Stimulated activated CD4-positive, alpha-beta T cell treated with anti-CD3 and anti-CD28 coated beads, Interleukin-15, amount 100 ng/mL, for 24 hours (primary cell): ENCODE measurements at regions not wholly inside any gene's neighbourhood (a gene's known extent, or its start where the extent isn't known, plus 50 kb on each side); places are given as distances from the start of the nearest gene placed in this dataset.

Experiments
- DNase-seq: peaks from one replicate; pipeline ENCODE4 v3.0.0-alpha.2; 2020

DNA sequence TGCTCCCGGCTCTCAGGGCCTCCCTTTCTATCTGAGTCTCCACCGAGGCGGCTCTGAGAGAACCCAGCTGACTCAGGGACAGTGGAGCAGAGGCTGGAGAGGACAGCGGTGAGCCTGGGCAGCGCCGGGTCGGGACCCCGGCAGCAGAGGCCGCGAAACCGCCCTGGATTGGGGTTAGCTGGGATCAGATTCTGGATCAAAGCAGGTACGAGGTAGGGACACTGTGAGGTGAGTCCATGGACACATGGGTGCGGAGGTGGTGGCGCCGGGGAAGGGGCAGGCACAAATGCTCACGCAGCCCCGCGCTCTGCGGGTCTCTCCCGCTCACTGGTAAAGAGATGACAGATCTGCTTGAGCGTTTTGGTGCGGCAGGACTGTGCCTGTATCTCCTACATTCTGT is 146.4 kb upstream of the GGTLC1 start:
- no peak for DNase-seq

DNA sequence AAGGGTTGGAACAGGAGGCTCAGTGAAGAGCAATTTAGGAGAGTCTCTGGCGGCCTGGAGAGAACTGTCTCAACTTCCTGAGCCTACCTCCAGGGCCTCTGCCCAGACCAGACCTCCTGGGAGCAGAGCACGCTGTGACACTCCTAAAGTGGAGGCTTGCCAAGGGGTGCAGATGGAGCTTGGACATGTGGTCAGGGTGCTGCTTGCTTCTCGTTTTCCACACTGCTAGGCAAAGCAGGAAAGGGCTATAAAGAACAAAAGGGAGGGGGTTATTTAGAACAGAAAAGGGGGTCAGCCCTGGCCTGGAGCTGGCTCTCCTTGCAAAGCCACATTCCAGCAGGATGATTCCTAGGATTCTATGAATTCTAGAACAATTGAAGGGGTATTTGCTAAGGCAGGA is 145.7 kb upstream of the GGTLC1 start:
- DNase-seq = no peak

DNA sequence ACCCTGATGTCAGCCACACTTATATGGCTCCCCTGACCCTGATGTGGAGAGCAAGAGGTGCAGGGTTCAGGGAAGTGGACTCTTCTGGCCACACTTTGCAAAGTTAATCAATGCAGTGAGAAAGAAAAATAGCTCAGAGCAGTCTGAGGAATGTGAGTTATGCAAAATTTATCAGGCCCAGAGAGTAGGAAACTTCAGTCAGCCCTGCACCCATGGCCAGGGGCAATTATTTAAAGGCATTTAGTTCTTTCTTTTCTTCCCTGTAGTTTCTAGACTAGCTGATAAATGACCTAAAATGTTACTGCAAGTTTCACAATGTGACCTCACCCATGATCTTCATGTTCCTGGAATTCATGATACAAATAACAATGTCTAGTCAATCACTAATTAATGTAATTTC is 143.7 kb upstream of the GGTLC1 start:
- no peak for DNase-seq

DNA sequence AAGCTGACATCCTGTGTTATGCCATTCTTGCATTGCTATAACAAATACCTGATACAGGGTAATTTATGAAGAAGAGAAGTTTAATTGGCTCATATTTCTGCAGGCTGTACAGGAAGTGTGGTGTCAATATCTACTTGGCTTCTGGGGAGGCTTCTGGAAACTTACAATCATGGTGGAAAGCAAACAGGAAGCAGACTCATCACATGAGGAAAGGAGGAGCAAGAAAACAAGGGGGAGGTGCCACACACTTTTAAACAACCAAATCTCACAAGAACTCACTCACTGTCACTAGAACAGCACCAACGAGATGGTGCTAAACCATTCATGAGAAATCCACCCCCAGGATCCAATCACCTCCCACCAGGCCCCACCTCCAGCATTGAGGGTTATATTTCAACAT is 143.1 kb upstream of the GGTLC1 start:
- no peak for DNase-seq

DNA sequence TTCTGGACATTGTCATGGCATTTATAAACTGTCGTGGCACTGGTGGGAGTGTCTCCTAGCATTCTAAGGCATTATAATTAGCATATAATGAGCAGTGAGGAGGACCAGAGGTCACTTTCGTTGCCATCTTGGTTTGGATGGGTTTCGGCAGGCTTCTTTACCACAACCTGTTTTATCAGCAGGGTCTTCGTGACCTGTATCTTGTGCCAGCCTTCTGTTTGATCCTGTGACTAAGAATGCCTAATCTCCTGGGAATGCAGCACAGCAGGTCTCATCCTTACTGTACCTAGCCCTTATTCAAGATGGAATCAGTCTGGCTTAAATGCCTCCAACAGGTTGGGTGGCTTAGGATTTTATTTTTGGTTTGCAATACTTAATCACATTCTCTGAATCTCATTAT is 142.7 kb upstream of the GGTLC1 start:
- DNase-seq = no peak

DNA sequence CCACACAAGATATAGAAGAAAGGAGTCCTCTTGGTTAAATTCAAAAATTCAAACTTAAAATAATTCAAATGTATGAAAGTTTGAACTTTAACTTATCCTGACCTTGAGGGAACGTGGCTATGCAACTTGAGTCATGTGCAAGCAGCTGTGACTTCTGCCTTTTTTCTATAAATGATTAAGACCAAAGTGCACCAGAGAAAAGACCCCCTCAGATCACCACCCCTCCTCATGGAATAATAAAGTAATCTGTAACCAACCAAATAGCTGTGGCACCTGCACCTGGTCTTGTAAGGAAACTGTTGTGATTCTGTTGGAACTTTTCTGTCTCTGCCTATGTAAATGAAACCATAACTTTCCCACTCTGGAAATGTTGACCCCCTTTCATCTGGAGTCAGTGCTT is 141.1 kb upstream of the GGTLC1 start:
- no peak for DNase-seq

DNA sequence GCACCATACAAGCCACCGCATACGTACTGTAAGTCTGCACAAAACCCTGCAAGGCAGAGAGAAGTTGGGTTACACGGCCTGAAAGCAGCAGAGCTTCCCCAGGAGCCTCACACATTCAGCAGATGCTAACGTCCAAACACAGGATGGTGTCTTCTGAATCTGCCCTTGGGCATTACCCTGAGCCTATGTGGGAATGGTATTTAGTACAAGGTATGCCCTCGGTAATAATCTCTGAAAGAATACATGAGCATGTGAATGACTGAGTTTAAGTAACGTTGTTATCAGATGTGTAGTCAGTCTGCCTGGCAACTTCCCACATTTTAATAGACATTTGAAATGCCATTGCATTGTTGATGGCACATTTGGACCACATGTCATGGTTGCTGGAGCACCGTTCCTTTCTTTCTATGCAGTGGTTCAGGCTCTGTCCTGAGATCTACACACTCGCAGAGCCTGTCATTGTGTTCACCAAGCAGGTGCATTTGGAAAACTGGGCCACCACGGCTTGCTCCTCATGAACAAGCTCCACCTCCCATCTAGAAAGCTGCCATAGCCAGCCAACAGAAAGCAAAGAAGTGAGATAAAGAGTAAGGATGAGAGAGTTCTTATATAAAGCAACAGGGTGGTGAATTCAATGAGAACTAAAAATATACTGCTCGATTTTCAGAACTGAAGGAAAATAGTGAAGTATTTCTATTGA is 136.5 kb upstream of the GGTLC1 start:
- no peak for DNase-seq

DNA sequence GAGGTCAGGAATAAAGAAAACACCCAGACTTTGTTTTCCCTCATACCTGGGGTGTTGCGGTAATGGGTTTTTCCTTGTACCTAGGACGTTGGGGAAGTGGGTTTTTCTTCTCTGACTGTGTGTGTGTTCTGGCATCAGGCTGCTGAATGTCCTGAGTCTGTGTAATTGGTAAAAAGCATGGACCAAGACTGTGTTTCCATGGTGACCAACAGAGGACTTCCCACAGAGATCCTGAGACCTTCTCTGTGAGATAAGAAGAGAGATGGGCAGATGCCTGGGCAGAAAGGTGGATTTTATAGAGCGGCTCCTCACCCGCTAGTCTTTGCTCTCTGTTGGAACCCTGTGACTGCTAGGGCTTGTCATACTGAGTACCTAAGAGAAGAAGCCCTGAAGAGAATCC is 135.4 kb upstream of the GGTLC1 start:
- DNase-seq = no peak

DNA sequence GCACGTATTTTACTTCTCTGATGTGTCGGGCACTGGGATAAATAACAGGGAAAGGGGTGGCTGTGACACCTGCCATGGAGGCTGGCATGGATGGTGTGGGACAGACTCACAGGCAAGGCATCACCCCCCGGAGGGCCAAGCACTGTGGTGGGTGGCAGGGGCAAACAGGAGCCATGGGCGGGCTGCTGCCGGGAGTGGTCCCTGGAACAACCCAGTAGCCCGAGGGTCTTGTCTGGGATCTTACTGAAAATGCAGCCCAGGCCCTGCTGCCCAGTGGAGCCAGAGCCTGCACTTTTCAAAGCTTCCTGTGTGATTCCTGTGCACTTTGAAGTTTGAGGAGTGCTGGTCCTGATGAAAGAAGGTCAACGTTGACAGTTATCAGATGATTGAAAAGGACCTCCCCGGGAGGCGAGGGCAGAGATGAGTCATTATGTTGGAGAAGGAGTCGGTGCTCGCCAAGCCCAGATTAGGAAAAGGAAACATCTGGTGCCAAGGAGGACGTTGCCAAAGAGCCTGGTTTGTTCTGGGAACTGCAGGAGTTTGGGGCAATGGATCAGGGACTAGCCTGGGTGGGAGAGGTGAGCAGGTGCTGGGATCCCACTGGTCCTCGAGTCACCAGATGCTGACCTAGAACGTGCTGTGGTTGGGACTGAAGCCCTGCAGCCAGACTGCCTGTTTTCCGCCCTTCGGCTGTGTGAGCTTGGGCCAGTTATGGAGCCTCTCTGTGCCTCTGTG is 130.0 kb upstream of the GGTLC1 start:
- DNase-seq = no peak

DNA sequence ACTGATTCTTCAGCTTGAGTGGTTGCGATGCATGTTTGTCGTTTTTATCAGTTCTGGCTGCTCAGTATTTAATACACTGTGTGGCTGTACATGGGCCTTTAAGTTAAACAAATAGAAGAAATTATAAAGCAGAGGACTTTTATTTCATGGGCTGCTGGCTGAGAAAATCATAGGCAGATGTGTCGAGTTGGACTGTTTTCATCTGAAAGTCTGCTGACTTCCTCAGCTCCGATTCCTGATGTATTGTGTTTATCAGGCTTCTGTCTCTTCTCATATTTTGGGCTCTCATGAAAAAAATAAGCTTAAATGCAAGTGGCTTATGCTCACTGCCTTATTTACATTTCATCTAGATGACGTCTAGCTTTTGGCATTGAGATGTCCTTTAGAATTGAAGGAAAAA is 129.5 kb upstream of the GGTLC1 start:
- no peak for DNase-seq

DNA sequence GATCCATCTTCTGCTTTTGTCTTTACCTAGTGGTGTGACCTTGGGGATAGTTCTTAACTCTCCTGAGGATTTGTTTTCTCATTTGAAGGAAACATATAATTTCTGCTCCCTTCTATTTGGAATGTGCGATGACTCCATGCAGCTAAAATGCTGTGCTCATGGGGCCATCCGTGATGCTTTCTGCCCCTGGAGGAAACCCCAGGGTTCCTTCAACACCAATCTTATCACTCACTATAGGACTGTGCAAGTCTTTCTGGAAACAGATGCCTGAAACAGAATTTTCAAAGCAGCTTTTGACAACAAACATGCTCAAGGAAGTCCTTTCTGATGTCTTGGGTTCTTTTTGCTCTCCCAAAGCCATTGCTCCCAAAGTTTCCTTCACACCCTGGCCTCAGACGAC is 128.8 kb upstream of the GGTLC1 start:
- no peak for DNase-seq

DNA sequence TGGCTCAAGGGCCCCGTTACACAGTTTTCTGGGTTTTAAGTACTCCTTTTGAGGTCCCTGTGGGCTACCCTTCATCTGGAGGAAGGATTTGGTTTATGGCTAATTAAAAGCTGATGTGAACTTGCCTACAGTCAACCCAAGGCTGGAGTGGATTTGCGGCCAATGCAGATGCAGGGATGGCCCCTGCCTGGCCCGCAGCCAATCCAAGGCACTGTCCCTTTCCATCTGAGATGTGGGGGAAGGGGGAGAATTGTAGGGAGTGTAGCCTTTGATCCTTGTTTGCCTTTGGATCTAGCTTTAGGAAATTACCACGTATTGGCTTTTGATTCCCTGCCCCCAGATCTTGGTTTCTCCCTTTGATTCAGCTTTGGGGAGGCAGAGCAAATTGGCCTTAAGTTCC is 128.0 kb upstream of the GGTLC1 start:
- DNase-seq = no peak

DNA sequence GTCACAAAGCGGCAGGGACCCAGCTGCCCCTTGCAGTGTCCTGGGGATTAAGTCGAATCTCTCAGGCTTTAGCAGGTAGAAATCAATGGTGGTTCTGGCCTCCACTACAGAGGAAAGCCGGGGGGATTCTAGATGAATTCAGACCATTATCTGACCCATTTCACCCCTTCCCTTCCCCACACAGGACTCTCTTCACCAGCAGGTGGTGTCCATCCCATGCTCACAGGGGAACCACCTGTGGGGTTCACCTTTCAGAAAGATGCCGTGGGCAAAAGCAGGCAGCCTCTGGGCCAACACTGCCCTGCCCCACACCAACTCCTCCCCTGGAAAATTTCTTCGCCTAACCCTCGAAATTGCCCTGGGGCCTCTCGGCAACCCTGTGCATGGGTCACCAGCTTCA is 123.8 kb upstream of the GGTLC1 start:
- no peak for DNase-seq

DNA sequence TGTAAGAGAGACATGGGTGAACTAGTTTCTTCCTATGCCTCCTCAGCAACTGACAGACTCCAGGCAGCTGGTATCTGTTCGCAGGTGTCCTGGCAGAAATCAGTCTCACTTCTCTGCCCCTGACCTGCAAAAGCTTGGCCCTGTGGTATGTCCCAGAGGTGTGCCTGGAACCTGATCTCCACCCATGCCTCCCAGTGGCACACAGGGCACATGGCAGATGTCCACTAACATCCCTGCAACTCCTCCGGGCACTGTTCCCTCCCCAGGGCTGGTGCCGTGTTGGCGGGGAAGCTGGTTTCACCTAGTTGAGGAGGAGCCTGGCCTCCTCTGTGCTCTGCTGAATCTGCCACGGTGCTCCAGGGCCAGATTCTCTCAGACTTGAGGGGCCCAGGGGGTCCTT is 123.3 kb upstream of the GGTLC1 start:
- DNase-seq = no peak

DNA sequence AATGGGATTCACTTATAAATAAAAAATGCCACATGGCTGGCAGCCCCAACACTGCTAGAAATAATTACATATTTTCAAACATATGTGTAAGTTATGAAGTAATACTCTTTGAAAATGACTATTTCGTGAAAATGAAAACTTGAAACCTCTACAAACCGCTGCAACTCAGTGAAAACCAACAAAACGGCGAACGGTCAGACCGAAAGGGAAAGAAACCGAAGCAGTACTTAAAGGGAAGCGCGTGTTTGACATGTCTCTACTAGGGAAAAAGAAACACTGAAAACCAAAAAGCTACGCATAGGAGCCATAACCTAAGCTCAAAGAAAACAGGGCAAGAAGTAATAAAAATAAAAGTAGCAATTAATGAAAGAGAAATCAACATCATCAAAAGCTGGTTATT is 121.0 kb upstream of the GGTLC1 start:
- peak; percentile 8 for DNase-seq

DNA sequence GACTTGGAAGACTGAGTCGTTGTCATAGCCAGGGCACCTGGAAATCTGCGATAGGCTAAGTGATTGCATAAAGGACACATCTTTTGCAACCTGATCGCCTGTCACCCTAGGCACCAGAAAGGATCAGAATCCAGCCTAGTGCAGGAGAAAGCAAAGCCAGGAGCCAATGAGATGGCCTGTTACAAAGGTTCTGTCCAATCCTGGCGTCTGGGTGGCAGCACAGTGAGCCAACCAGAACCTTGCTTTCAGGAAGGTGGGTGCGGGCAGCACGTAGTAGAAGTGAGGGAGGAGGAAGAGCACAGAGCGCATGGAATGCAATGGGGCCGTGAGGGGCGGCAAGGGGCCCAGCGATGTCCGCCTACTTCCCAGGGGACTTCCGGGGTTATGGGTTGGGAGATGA is 120.4 kb upstream of the GGTLC1 start:
- DNase-seq = no peak

DNA sequence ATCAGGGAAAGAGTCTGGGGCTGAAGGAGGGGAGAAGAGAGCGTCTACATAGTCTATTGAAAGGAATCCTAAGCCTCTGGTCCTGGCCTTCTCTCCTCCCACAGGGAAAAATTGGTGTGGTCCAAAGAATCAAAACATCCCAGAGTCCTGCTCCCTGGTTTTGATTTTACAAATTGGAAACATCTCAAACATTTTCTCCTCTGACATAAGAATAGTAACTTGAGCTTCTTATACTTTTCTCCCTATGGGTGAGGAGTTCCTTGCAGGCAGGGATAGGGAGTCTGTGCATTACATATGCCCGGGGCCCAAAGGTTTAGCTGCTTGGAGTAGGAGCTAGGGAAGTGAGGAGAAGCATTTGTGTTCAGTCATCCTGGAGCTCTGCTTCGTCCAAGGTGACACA is 120.0 kb upstream of the GGTLC1 start:
- DNase-seq = no peak

DNA sequence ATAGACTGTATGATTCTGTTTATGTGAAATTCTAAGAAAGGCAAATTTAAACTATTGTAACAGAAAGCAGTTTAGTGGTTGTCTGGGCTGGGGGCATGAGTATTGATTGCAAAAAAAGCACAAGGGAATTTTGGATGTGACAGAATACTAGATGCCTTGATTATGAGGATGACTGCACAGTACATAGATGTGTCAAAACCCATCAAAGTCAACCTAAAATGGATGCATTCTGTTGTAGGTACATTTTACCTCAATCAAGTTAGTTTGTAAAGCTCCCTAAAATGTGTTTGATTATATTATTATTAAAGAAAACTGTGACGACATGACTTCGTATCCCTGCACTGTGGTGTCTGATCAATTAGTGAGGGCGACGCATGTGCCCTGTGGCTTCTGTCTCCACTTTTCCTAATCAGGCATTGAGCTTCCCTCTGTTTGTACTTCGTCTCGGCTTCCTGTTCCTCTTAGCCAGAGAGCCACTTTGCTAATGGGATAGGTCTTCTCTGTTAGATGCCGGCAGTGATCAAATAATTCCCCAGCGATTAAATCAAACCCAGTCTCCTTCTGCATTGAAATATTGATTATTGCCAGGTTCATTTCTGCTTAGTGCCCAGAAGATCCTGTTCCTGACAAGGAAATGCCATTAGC is 118.3 kb upstream of the GGTLC1 start:
- no peak for DNase-seq

DNA sequence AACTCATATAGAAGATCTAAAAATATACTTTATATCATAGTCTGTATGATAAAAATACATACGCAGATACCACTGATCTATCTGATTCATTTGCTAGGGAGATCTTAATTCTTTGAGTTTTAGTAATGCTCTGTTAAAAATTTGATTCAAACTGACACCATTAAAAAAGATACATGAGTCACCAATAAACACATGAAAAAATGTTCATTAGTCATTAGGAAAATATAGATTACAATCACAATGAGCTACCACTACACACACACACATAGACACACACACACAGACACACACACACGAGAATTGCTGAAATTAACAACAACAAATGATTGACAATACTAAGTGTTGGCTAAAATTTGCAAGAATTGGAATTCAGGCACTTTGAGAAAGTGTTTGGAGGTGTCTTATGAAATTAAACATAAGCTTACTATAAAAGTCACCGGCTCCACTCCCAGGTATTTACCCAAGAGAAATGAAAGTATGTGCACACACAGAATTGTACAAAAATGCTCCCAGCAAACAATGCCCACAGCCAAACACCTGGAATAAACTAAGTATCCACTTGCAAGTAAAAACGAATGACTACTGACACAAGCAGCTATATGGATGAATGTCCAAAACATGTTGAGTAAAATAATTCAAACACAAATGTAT is 117.7 kb upstream of the GGTLC1 start:
- no peak for DNase-seq

DNA sequence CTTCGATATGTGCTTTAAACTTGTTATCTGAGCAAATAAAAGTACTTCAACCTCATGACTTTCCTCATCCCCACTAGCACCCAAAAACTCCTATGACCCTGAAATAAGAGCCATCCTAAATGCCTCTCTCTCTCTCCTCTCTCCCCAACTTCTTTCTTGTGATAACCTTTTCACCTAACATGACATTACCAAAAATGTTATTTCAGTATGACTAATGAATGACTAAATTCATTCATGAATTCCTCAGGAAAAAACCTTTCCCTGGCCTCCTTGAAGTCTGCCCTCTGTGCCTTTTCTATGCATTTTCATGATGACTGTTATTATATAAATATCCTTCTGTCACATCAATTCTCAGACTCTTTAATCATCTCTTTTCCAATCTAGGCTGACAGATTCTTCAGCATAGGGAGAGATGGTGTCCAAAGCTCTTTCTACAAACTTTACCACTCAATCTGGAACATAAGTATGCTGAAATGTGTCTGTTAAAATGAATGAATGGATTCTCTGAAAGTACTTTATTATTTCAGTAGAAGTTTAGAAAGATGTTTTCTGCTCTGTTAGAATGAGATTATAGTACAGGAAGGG is 114.3 kb upstream of the GGTLC1 start:
- DNase-seq = no peak

DNA sequence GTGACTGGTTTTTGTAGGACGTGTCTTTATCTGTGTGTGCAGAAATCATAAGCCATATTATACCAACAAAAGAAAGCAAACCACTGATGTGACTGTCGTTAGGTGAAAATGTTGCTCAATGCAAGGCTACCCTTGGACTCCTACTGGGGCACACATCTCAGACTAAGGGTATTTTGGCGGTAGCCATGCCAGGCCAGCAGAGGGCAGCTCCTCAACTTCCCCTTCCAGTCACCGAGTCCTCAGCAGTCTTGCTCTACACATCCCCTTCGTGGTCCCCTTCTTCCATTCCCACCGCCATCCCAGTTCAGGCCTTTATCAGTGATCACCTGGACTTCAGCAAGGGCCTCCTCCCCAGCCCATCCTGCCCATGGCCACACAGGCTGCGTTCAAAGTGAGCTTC is 113.7 kb upstream of the GGTLC1 start:
- peak; percentile 29 for DNase-seq

DNA sequence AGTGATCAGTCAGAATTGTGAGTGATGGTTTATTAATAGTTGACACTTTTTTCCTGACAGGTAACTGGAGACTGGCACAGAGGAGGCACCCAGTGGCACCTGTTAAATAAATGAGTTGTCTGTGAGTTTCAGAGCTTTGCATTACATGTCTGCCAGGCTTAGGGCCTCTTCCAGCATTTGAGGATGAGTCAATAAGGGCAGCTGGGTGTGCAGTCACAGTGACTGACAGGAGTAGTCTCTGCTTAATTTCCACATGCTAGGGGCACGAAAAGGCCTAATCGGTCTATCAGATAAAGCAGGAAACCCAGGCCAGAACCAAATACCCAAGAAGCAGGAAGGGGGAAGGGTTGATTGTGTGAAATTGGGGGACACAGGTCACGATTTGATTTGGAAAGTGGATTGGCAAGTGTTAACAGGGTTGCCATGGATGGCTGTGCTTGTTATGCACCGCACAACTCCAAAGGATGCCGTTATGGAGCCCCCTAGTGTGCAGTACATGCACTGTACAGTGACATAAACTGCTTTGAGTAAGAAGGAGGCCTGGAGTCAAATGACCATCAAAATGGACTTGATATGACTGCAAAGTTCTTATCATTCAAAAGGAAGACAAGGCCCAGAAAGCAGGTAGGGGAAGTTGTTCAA is 111.9 kb upstream of the GGTLC1 start:
- DNase-seq = peak; percentile 66

DNA sequence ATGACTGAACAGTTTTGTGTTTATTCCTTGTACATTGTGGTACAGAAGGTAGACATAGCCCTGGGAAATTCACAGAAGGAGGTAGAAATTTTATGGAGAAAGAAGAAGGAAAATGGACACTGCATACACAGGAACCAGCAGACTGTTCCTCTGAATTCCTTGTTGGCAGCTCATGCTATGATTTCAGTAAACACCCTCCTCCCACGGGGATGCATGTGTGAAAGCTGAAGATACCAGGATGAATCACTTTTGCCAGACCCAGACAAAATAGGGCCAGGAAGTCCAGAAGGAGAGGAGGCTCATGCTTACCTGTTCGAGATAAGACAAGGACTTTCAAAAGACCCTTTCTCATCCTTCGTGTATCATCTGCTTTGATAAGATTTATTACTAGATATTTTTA is 110.3 kb upstream of the GGTLC1 start:
- no peak for DNase-seq
